ENCODE measurements at regions not wholly inside any gene's neighbourhood (a gene's known extent, or its start where the extent isn't known, plus 50 kb on each side); places are given as distances from the start of the nearest gene placed in this dataset.
A peak's percentile ranks its signal among the peaks of the same experiment; 100 is the strongest.

DNA sequence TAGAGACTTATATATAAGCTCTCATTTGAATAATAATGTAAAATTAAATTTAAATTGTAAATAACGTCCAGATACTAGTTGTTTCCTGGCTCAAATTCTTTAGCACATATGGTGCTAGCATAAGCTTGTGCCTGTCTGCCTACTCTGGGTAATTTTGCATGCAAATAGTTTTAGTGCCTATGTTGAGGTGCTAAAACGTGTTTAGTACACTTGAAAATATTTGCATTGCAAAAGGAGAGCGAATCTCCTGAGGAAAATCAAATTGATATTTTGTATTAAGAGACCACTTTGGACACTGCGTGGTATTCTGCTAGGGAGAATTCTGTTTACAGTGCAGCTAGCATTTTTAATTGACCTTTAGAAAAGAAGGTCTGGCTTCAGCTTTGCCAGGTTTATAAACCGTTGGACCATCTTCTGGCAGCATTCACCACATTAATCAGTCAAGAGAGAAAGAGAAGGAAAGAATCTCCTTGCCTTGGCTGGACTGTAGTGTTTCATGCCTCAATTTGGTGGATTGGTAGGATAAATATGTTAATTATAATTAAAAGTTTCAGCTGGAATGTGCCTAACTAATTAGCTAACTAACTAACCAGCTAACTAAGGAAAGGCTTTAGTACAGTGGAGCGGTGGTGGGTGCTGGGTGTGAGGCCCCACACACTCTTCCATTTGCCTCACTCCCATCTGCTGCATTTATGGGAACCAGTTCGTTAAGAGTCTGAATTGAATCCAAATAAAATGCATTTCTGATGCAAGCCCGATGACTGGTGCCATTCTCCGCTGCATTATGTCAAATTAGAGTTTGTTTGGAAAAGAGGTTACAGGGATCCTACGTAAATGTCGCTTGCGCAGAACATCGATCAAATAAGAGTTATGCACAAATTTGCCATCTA, 150.1 kb upstream of the MPDZ start:
- no peak for DNase-seq

GRCh38 chr9:13428766-13429165, 149.3 kb upstream of the MPDZ start:
- DNase-seq, result no peak

GRCh38 chr9:13427587-13427986, 148.1 kb upstream of the MPDZ start:
- peak; percentile 12 for DNase-seq

DNA sequence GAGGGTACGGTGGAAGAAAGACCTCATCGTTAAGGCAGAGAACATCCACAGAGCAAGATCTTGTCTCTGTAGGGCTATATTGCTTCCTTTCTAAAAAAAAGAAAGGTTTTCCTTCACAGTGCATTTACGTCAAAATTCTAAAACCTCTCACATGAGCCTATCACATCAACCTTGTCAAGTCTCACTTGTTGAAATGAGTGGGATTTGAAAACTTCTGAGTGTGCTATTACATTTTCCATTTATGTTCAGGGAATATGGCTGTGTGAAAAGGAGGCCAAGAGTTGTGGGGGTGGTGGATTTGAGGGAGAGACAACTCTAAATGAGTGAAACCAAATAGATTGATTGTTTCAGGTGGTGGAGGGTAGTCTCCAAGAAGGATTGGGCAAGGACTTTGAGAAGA, 147.1 kb upstream of the MPDZ start:
- no peak for DNase-seq

- DNase-seq, result no peak
Observed at GRCh38 chr9:13424872-13425271, 145.4 kb upstream of the MPDZ start.

DNA sequence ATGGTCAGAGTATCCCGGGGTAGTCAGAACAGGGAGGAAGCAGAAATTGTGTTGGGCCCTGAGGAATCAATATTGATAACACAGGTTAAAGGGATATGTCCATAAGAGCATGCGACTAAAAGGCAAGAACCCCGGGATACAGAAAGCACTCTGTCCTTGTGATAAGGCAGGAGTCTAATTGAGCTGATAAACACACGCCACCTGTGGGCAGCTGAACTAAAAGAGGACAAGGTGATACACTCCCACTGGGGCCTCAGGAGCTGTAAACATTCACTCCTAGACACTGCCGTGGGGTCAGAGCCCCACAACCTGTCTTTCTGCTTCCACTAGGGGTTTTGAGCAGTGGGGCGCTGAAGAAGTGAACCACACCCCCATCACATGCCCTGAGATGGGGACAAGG, 144.7 kb upstream of the MPDZ start:
- DNase-seq, result no peak

DNA sequence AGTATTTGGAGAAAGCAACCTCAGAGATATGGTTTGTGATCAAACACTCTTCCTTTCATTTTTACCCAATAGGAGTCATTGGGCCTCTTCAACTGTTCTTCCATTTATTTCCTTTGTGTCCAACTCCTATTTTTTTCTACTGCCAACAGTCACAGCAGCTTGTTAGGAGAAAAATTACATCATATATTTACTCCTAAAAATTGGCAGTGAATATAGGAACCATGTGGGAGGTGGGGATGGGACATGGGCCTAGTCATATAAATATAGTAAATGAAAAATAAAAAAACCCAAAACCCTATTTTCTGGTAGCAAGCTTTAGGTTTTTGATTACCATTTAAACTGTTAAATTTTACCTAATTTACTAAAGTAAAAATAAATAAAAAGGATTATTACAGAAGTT, 134.9 kb upstream of the MPDZ start:
- no peak for DNase-seq

GRCh38 chr9:13412331-13412730, 132.8 kb upstream of the MPDZ start:
- no peak for DNase-seq

- DNase-seq, result no peak
Observed at GRCh38 chr9:13411791-13412190, 132.3 kb upstream of the MPDZ start.

DNA sequence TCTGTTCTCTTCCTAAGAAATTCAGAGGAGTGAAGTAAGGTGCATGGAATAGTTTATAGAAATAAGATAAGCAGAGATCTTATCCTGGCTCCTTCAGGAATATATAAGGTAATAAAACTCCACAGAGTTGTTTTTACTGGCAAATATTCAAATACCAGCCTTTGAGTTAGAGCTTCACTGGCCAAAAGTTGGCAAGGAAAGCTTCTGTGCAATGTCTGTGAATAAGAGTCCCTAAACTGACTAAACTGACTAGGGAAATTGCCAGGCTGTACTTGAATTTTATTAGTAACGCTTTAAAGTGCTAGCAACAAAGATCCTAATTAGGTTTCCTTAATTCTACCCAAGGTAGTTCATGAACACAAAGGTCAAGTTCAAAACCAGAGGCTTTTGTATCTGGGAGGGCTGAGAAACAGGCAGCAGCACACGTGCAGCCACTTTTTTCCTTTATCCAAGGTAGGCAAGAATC, 131.1 kb upstream of the MPDZ start:
- DNase-seq, result no peak

DNA sequence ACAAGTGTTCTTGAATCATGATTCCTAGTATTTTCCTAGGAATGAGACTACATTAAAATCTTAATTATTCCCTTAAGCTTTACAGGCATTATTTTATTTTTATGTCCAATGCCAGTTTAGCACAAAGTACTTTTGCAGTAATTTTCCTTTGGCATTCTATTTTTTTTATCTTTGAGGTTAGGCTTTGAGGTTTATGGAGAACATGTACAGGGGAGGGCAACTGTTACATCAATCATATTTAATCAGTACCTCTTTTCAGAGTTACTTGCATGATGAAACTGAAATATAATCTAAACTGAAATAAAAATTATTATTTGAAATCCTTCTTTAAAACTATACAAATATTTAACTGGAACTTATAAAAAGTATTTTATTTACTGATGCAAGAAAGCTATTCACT, 118.2 kb upstream of the MPDZ start:
- no peak for DNase-seq

- DNase-seq, result no peak
Observed at GRCh38 chr9:13397220-13397619, 117.7 kb upstream of the MPDZ start.

DNA sequence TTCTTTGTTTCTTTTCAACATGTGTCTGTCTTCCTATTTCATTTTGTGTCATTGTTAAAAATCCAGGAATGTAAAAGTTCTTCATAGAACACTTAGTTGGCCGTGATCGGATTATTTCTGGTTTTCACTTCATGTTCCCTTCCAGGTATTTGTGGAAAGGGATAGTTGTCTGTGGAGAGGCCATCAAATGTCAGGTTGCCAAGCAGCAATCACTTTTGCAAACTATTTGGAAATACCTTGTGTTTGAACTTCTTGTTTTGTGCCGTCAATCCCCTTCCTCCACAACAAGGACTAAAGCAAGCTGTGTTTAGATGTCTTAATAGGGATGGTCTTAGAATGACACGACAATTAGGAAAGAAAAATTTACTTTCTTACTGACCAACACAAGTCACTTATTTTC, 116.9 kb upstream of the MPDZ start:
- no peak for DNase-seq

GRCh38 chr9:13395156-13395555, 115.7 kb upstream of the MPDZ start:
- DNase-seq, result no peak

DNA sequence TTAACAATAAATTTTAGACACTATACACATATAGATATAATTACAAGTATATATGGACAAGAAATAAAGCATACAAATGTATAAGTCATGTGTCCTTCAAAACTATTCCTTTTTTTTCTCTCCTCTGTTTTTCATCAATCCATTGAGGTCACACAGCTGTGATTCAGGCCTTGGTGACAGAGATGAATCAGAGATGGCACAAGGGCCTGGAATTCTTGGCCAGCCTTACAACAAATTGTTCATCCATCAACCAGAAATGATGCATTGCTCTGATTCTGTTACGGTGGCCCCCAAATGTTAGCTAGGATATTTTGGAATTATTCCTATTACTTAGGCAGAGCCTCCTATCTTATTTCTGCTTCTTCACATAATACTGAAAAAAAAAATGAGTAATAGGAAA, 108.7 kb upstream of the MPDZ start:
- no peak for DNase-seq

DNA sequence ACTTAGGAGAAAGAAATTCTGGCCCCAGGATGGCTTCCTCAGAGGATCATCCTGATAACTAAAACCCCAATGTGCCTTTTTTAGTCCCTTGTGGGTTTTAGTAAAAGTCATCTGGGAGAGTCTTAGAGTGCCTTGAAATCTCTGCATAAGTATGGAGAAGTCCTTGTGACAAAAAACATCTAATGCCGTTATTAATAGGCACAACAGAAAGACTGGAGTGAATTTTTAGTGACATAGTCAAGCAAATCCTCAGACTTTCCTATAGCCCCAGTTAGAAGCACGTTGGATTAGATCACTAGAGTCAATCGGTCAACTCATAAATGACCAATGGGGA, 108.2 kb upstream of the MPDZ start:
- no peak for DNase-seq

- peak; percentile 96 for DNase-seq
Observed at GRCh38 chr9:13386935-13387733, 107.6 kb upstream of the MPDZ start.

GRCh38 chr9:13386316-13386715, 106.8 kb upstream of the MPDZ start:
- DNase-seq, result no peak

DNA sequence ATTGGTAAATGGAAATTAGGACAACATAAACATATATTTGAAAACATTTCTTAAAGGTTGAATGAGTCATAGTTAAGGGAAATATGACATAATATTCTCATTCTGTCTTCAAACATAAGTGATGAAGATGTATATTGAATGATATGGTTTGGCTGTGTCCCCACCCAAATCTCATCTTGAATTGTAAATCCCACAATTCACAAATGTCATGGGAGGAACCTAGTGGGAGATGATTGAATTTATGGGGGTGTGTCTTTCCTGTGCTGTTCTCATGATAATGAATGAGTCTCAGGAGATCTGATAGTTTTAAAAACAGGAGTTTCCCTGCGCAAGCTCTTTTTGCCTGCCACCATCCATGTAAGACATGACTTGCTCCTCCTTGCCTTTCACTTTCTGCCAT, 104.4 kb upstream of the MPDZ start:
- no peak for DNase-seq

DNA sequence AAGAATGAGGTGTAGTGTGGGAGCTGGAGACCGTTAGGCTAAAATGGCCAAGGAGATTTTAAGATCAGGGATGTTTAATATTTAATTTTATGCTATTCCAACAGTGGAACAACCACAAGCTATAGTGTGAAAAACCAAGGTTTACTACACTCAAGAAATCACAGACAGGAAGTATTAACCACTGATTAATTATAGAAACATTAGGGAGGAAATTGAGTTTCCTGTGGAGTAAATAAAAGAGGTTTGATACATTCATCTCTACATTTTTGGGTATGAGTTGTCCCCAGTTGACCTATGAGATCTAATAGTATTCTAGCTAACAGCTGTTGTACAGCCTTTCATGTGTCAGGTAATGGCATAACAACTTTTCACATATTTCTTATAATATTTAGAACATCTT, 103.7 kb upstream of the MPDZ start:
- DNase-seq, result no peak

DNA sequence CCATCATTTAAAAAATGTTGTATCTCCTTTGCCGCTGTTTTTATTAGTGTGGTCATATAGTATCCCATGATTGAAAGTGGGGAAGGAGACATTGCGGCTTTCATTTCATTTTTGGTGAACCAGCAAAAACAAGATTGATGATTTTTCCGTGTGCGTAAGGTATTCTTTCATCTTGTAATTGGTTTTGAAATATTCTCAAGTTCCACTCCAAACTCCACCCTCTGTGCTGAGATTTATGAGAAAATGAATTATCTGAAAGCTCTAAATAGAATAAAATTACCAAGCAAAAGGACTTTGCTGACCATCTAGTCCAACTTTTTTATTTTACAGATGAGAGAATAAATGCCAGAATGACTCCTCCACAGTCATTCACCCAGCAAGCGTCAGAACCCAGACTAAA, 103.1 kb upstream of the MPDZ start:
- DNase-seq, result no peak

DNA sequence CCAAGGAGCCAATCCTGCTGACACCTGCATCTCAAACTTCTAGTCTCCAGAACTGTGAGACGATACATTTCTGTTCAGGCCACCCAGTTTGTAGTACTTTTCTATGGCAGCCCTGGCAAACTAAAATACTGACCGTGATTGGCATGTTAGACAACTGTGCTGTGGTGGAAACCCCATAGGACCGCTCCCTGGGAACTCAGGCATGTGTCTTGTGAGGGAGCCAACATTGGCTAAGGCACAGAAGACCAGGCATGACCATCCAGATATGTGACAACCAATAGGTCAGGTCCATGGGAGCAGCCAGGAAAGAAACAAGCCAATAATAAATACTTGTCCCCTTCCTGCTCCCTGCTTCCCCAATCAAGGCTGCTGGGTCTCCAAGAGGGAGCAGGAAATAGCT, 101.4 kb upstream of the MPDZ start:
- no peak for DNase-seq

- no peak for DNase-seq
Observed at GRCh38 chr9:13378154-13378553, 98.7 kb upstream of the MPDZ start.

DNA sequence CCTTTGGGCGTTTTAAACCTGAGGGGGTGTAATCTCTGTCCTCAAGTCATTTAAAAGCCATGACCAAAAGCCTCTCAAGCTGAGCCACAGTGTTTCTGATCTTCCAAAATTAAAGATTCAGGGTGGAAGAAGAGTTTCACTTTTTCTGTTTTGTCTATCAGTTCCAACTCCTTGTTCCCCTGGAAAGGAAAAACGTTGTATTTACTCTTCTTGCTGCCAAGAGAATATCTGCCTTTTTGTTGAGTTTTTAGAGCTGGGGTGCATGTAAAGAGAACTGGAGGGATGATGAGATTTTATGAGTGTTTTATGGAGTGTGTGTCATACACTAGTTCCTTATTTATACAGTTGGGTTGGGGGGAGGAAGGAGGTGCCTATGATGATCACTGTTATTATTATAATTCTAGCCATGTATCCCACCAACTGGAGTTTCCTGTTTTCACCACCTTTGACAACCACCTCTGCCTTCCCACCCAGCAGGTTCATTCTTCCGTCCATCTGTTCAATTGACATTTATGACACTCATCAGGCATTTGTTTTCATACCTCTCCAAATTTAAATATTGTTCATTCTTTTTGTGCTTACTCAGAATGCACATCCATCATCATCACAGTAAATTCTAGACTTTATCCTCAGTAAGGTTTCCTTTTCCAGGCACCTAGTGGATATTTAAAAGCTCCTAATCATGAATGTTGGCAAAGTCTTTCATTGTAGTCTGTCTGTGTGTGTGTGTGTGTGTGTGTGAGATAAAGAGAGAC, 97.9 kb upstream of the MPDZ start:
- DNase-seq, result no peak
